Sigmoid colon (tissue), 6 donors: ENCODE measurements at regions not wholly inside any gene's neighbourhood (a gene's known extent, or its start where the extent isn't known, plus 50 kb on each side); places are given as distances from the start of the nearest gene placed in this dataset.
A peak's percentile ranks its signal among the peaks of the same experiment; 100 is the strongest.

Source experiments
- DNase-seq: peaks from one replicate; pipeline ENCODE4 v3.0.0-alpha.2; 2019
- H3K27ac ChIP-seq, 4 donors: fragments of 200-600 bp; sonication (generic); one replicate each; pipeline ENCODE4 v1.5.1; 2016 to 2019; ENCODE audit warnings: mild to moderate bottlenecking in 1 of 4
- H3K27me3 ChIP-seq, 3 donors: fragments of 200-600 bp; sonication (generic); one replicate each; pipeline ENCODE4 v1.5.1; 2019; ENCODE audit warnings: mild to moderate bottlenecking in 1 of 3
- H3K36me3 ChIP-seq, 4 donors: fragments of 200-600 bp; sonication (generic); one replicate each; pipeline ENCODE4 v1.5.1; 2016 to 2019
- H3K4me1 ChIP-seq, 4 donors: fragments of 200-600 bp; sonication (generic); one replicate each; pipeline ENCODE4 v1.5.1; 2017 to 2019
- H3K4me3 ChIP-seq, 4 donors: fragments of 200-600 bp; sonication (generic); one replicate each; pipeline ENCODE4 v1.5.1; 2017 to 2019; ENCODE audit warnings: mild to moderate bottlenecking in 2 of 4, moderate library complexity in 1 of 4
- H3K9me3 ChIP-seq, 4 donors: fragments of 200-600 bp in 3 of 4; sonication (generic) in 3 of 4; one replicate each; pipeline versions ENCODE4 v1.5.1 to v1.6.1; 2013 to 2019
- CTCF ChIP-seq, 4 experiments: fragments of 450-650 bp in 3 of 4; fragments of 200-600 bp in 1 of 4; IDR thresholded peaks; one replicate each; pipeline ENCODE4 v1.5.1; 2016 to 2019; ENCODE audit warnings: antibody characterized with exemption in 4 of 4, mild to moderate bottlenecking in 3 of 4, moderate library complexity in 2 of 4
- EP300 ChIP-seq, 4 donors: sonication (generic); formaldehyde crosslinking; IDR thresholded peaks; one replicate each; pipeline ENCODE4 v1.6.1; 2017; ENCODE audit warnings: antibody characterized with exemption in 4 of 4
- POLR2A ChIP-seq, 2 donors: fragments of 450-650 bp; IDR thresholded peaks; one replicate each; pipeline ENCODE4 v1.6.1; 2016; ENCODE audit warnings: antibody characterized with exemption in 2 of 2, mild to moderate bottlenecking in 2 of 2, moderate library complexity in 2 of 2
- POLR2AphosphoS5 ChIP-seq, 4 donors: sonication (generic); formaldehyde crosslinking; IDR thresholded peaks; one replicate each; pipeline ENCODE4 v1.6.1; 2017; ENCODE audit warnings: antibody characterized with exemption in 4 of 4
- WGBS, 2 donors: extraction: QIAGEN DNeasy Blood & Tissue Kit; methylation state at CpG; one replicate each; pipeline ENCODE4 v1.1.7; 2013; 5-methylcytosine and 5-hydroxymethylcytosine counted together
- intact Hi-C: fragments of 100-400 bp; cut with DNase I; formaldehyde crosslinking; loops from one replicate; pipeline ENCODE4 v1.15.1; 2023
- donor health status: healthy with polysubstance abuse.
- donor health status: healthy.

GRCh38 chr2:176986487-176986886 is 226.1 kb upstream of the HNRNPA3 start:
- DNase-seq: no peak
- H3K36me3 ChIP-seq: no peaks in the 10 kb centered on the region
- WGBS, 2 donors: 76 to 89% methylated on average over 5 of the region's 5 CpGs
- intact Hi-C loops: loop anchor here (10.0 kb wide), 1 partner anchor 158 kb away; no protein-coding TSS in a partner anchor
- H3K9me3 ChIP-seq: no peaks in the 10 kb centered on the region
- peaks cover 0 to 13% (median 10%) of the 10 kb centered on the region in 4 donors for H3K4me1 ChIP-seq
- H3K27ac ChIP-seq: no peak overlapping the region
- H3K27me3 ChIP-seq: no peaks in the 10 kb centered on the region
- no peak overlapping the region for H3K4me3 ChIP-seq
- TF ChIP-seq POLR2AphosphoS5 (IDR thresholded peaks at IDR 0.05) (peak in 2 of 4 donors; percentile 26 to 41), EP300 (IDR thresholded peaks at IDR 0.05) (no peak)

GRCh38 chr2:176991411-176991810 is 221.2 kb upstream of the HNRNPA3 start:
- Histone ChIP-seq H3K4me1 (peaks cover 0 to 5% (median 4%) of the 10 kb centered on the region in 4 donors), H3K36me3 (no peaks in the 10 kb centered on the region), H3K27ac (no peak overlapping the region), H3K27me3 (no peaks in the 10 kb centered on the region), H3K4me3 (no peak overlapping the region), H3K9me3 (no peaks in the 10 kb centered on the region)
- WGBS, 2 donors: 79 to 92% methylated on average over 1 of the region's 1 CpG
- intact Hi-C loops: no loop called here
- TF ChIP-seq EP300 (IDR thresholded peaks at IDR 0.05) (no peak), POLR2A (IDR thresholded peaks at IDR 0.05) (no peak), CTCF (IDR thresholded peaks at IDR 0.05) (no peak), POLR2AphosphoS5 (IDR thresholded peaks at IDR 0.05) (no peak)
- DNase-seq: no peak

- no peak for DNase-seq
- H3K9me3 ChIP-seq: no peaks in the 10 kb centered on the region
- H3K4me1 ChIP-seq: peaks cover 0 to 6% (median 2%) of the 10 kb centered on the region in 4 donors
- intact Hi-C loops: no loop called here
- H3K27me3 ChIP-seq: no peaks in the 10 kb centered on the region
- no peak overlapping the region for H3K27ac ChIP-seq
- 45 to 51% methylated on average over 5 of the region's 5 CpGs for WGBS, 2 donors
- TF ChIP-seq POLR2AphosphoS5 (IDR thresholded peaks at IDR 0.05): peak in 1 of 4 donors; percentile 20
- no peak for TF ChIP-seq EP300 (IDR thresholded peaks at IDR 0.05)
- no peaks in the 10 kb centered on the region for H3K36me3 ChIP-seq
- H3K4me3 ChIP-seq: no peak overlapping the region
Observed at GRCh38 chr2:176997074-176997791, 215.4 kb upstream of the HNRNPA3 start.

- 89 to 98% methylated on average over 1 of the region's 1 CpG for WGBS, 2 donors
- Histone ChIP-seq H3K27ac (no peak overlapping the region), H3K36me3 (no peaks in the 10 kb centered on the region), H3K27me3 (no peaks in the 10 kb centered on the region), H3K4me1 (peaks cover 0 to 6% (median 2%) of the 10 kb centered on the region in 4 donors), H3K4me3 (no peak overlapping the region), H3K9me3 (no peaks in the 10 kb centered on the region)
- no peak for DNase-seq
- TF ChIP-seq CTCF (IDR thresholded peaks at IDR 0.05) (no peak), POLR2A (IDR thresholded peaks at IDR 0.05) (no peak), POLR2AphosphoS5 (IDR thresholded peaks at IDR 0.05) (no peak), EP300 (IDR thresholded peaks at IDR 0.05) (no peak)
- intact Hi-C loops: no loop called here
Observed at GRCh38 chr2:176997792-176998169, 214.8 kb upstream of the HNRNPA3 start.

GRCh38 chr2:176999301-176999700 is 213.3 kb upstream of the HNRNPA3 start:
- TF ChIP-seq POLR2AphosphoS5 (IDR thresholded peaks at IDR 0.05) (no peak), CTCF (IDR thresholded peaks at IDR 0.05) (no peak), EP300 (IDR thresholded peaks at IDR 0.05) (no peak), POLR2A (IDR thresholded peaks at IDR 0.05) (no peak)
- Histone ChIP-seq H3K9me3 (no peaks in the 10 kb centered on the region), H3K4me3 (no peak overlapping the region), H3K36me3 (no peaks in the 10 kb centered on the region), H3K27ac (no peak overlapping the region), H3K4me1 (peaks cover 0 to 6% (median 2%) of the 10 kb centered on the region in 4 donors), H3K27me3 (no peaks in the 10 kb centered on the region)
- no peak for DNase-seq
- WGBS, 2 donors: 56 to 88% methylated on average over 1 of the region's 1 CpG
- intact Hi-C loops: no loop called here
